Breast epithelium (tissue), 3 donors: ENCODE measurements at regions not wholly inside any gene's neighbourhood (a gene's known extent, or its start where the extent isn't known, plus 50 kb on each side); places are given as distances from the start of the nearest gene placed in this dataset.

Source experiments
- POLR2A ChIP-seq: fragments of 450-650 bp; IDR thresholded peaks from one replicate; pipeline ENCODE4 v1.6.1; 2016; ENCODE audit warnings: antibody characterized with exemption, mild to moderate bottlenecking, moderate library complexity
- TF ChIP-seq, protein P1 (sequence below), 3 donors: fragments of 450-650 bp; IDR thresholded peaks; one replicate each; pipeline ENCODE4 v1.5.1; 2016 to 2017; ENCODE audit warnings: antibody characterized with exemption in 3 of 3, mild to moderate bottlenecking in 3 of 3, moderate library complexity in 3 of 3

DNA sequence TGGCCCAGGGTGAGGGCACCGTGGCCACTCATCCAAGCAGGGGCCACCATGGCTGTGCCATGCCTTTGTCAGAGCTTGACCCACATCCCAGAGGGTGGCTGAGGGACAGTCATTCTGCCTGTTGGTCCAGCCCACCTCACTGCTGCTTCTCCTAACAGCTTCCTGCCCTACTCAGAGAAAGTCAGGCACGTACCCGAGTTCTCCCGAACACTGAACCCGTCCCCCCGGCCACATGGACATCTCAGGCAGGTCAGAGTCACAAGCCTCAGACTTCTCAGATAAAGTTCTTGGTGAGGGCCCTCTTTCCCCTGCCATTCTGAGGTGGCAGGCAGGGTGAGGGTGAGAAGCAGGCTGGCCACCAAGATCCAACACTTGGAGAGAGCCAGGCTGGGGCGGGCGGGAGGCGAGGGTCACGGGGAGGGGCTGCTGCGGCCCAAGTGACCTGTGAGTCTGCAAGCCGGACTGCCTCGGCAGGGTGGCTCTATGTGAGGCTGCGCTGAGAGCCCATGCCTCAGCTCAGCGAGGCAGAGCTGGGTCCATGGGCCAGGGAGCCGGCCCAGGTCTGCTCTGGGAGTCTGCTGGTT is 317.8 kb downstream of the TMEM121 start:
- no peak for TF ChIP-seq POLR2A
- TF ChIP-seq, protein P1, sequence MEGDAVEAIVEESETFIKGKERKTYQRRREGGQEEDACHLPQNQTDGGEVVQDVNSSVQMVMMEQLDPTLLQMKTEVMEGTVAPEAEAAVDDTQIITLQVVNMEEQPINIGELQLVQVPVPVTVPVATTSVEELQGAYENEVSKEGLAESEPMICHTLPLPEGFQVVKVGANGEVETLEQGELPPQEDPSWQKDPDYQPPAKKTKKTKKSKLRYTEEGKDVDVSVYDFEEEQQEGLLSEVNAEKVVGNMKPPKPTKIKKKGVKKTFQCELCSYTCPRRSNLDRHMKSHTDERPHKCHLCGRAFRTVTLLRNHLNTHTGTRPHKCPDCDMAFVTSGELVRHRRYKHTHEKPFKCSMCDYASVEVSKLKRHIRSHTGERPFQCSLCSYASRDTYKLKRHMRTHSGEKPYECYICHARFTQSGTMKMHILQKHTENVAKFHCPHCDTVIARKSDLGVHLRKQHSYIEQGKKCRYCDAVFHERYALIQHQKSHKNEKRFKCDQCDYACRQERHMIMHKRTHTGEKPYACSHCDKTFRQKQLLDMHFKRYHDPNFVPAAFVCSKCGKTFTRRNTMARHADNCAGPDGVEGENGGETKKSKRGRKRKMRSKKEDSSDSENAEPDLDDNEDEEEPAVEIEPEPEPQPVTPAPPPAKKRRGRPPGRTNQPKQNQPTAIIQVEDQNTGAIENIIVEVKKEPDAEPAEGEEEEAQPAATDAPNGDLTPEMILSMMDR (IDR thresholded peaks at IDR 0.05): no peak
